Neural cell (in vitro differentiated cells): ENCODE measurements at regions not wholly inside any gene's neighbourhood (a gene's known extent, or its start where the extent isn't known, plus 50 kb on each side); places are given as distances from the start of the nearest gene placed in this dataset.

Experiments used
- H2AFZ ChIP-seq: fragments of 200-600, 300-800 bp; sonication (generic), shearing (Covaris generic); 2 replicates; pipeline ENCODE4 v1.6.0; 2014; ENCODE audit warnings: low read depth, mild to moderate bottlenecking, antibody characterized with exemption, low read length, moderate library complexity
- H3F3A ChIP-seq: fragments of 200-600 bp; shearing (Covaris generic); 2 replicates; pipeline ENCODE4 v1.6.1; 2016; ENCODE audit warnings: mild to moderate bottlenecking, moderate library complexity, mixed read lengths, antibody characterized with exemption, low read length; ENCODE audit not compliant: insufficient read depth, poor library complexity, severe bottlenecking
- H3K27ac ChIP-seq: fragments of 200-600, 300-800 bp; sonication (generic), shearing (Covaris generic); 2 replicates; pipeline ENCODE4 v1.5.1; 2014; ENCODE audit warnings: mild to moderate bottlenecking, low read length, moderate library complexity
- H3K27me3 ChIP-seq: fragments of 300-800, 200-600 bp; sonication (generic), shearing (Covaris generic); 2 replicates; pipeline ENCODE4 v1.6.0; 2014; ENCODE audit warnings: mild to moderate bottlenecking, low read depth, low read length, moderate library complexity; ENCODE audit not compliant: insufficient read depth
- H3K36me3 ChIP-seq: fragments of 300-800, 200-600 bp; sonication (generic), shearing (Covaris generic); 2 replicates; pipeline ENCODE4 v1.5.1; 2014; ENCODE audit warnings: mild to moderate bottlenecking, antibody characterized with exemption, low read length, moderate library complexity; ENCODE audit not compliant: insufficient read depth
- H3K4me2 ChIP-seq: fragments of 300-800, 200-600 bp; sonication (generic), shearing (Covaris generic); 2 replicates; pipeline ENCODE4 v1.6.0; 2014; ENCODE audit warnings: mild to moderate bottlenecking, low read length
- H3K4me3 ChIP-seq: fragments of 300-800, 200-600 bp; sonication (generic), shearing (Covaris generic); 2 replicates; pipeline ENCODE4 v1.5.1; 2014; ENCODE audit warnings: mild to moderate bottlenecking, low read length, moderate library complexity
- H3K79me2 ChIP-seq: fragments of 200-600 bp; shearing (Covaris generic); replicated peaks from 2 replicates; pipeline ENCODE4 v1.6.0; 2014; ENCODE audit warnings: mild to moderate bottlenecking, low read length, moderate library complexity; ENCODE audit not compliant: insufficient read depth
- H3K9ac ChIP-seq: fragments of 300-800, 200-600 bp; sonication (generic), shearing (Covaris generic); 2 replicates; pipeline ENCODE4 v1.6.1; 2016; ENCODE audit warnings: mild to moderate bottlenecking, low read length, mixed read lengths
- H3K9me2 ChIP-seq: fragments of 200-600 bp; shearing (Covaris generic); 2 replicates; pipeline ENCODE4 v1.6.1; 2016; ENCODE audit warnings: mild to moderate bottlenecking, low read length, mixed read lengths; ENCODE audit not compliant: insufficient read depth
- H3K9me3 ChIP-seq: fragments of 200-600, 300-800 bp; sonication (generic), shearing (Covaris generic); 2 replicates; pipeline ENCODE4 v1.6.1; 2016; ENCODE audit warnings: mild to moderate bottlenecking, mixed run types, low read length, moderate library complexity, mixed read lengths
- H4K20me1 ChIP-seq: fragments of 200-600 bp; shearing (Covaris generic); 2 replicates; pipeline ENCODE4 v1.6.1; 2016; ENCODE audit warnings: mild to moderate bottlenecking, mixed run types; ENCODE audit not compliant: insufficient read depth
- EP300 ChIP-seq: fragments of 450-650 bp; conservative IDR thresholded peaks from 2 replicates; pipeline ENCODE4 v1.6.1; 2014; ENCODE audit warnings: antibody characterized with exemption, mild to moderate bottlenecking, moderate library complexity; ENCODE audit not compliant: poor library complexity, severe bottlenecking
- EZH2 ChIP-seq: fragments of 200-600, 300-800 bp; shearing (Covaris generic), sonication (generic); IDR thresholded peaks from 2 replicates; pipeline ENCODE4 v1.6.1; 2014; ENCODE audit warnings: antibody characterized with exemption, low read length, borderline replicate concordance, mild to moderate bottlenecking; ENCODE audit not compliant: insufficient read depth, poor library complexity, severe bottlenecking
- MXI1 ChIP-seq: fragments of 450-650 bp; conservative IDR thresholded peaks from 2 replicates; pipeline ENCODE4 v1.6.1; 2014; ENCODE audit warnings: antibody characterized with exemption, mild to moderate bottlenecking; ENCODE audit not compliant: poor library complexity, severe bottlenecking
- POLR2AphosphoS5 ChIP-seq: IDR thresholded peaks from 2 replicates; pipeline ENCODE4 v1.6.1; 2012
- RAD21 ChIP-seq: fragments of 450-650 bp; conservative IDR thresholded peaks from 2 replicates; pipeline ENCODE4 v1.6.1; 2014; ENCODE audit warnings: antibody characterized with exemption, mild to moderate bottlenecking, moderate library complexity
- SMC3 ChIP-seq: fragments of 450-650 bp; conservative IDR thresholded peaks from 2 replicates; pipeline ENCODE4 v1.6.1; 2014; ENCODE audit warnings: antibody characterized with exemption, mild to moderate bottlenecking, moderate library complexity; ENCODE audit not compliant: poor library complexity
- TAF1 ChIP-seq: IDR thresholded peaks from 2 replicates; pipeline ENCODE4 v1.6.1; 2012; ENCODE audit warnings: low read depth
- TF ChIP-seq, protein P1 (sequence below): IDR thresholded peaks from 2 replicates; pipeline ENCODE4 v1.6.1; 2012; ENCODE audit warnings: borderline replicate concordance
- TF ChIP-seq, protein P2 (sequence below): fragments of 450-650 bp; IDR thresholded peaks from 2 replicates; pipeline ENCODE4 v1.5.1; 2014; ENCODE audit warnings: antibody characterized with exemption, mild to moderate bottlenecking, moderate library complexity; ENCODE audit not compliant: poor library complexity, severe bottlenecking

- Histone ChIP-seq H3K9me2 (no peaks in the 10 kb centered on the region), H3K27ac (no peak overlapping the region), H3F3A (no peaks in the 10 kb centered on the region), H3K27me3 (no peaks in the 10 kb centered on the region), H3K79me2 (no peaks in the 10 kb centered on the region), H3K9ac (no peak overlapping the region), H3K36me3 (no peaks in the 10 kb centered on the region), H4K20me1 (no peaks in the 10 kb centered on the region), H3K9me3 (no peaks in the 10 kb centered on the region), H2AFZ (no peak overlapping the region), H3K4me3 (no peak overlapping the region), H3K4me2 (no peak overlapping the region)
- no peak for TF ChIP-seq SMC3
These were observed 133.1 kb upstream of the FBXO11 start for GRCh38 chr2:48039209-48039990.

DNA sequence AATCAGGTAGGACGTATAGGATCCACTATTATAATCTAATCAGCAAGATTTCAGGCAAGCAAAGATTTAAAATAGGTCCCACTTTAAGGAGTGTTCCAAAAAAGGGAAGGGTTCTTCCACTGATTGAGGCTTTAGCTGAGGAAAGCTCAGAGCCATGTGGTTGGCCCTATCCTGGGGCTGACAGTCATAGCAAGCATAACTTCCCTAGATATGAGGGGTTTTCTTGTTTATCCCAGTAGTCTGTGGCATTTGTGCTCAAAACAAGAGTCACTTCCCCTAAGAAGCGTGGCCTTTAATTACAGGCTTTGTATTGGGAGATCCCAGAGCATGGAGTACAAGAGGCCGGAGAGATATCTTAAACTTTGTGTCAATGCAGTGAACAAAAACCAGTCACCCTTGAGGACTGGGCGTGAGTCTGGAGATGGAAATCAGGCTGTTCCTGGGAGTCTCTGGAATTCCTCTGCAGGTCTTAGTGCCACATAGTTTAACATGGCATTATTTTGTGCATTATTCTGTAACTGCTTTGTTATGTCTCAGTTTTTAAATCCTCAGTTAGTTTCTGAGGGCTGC is 136.9 kb upstream of the FBXO11 start:
- TF ChIP-seq MXI1 (no peak), SMC3 (no peak), TAF1 (no peak), EP300 (no peak), RAD21 (no peak), POLR2AphosphoS5 (no peak), EZH2 (no peak)
- TF ChIP-seq, protein P1, sequence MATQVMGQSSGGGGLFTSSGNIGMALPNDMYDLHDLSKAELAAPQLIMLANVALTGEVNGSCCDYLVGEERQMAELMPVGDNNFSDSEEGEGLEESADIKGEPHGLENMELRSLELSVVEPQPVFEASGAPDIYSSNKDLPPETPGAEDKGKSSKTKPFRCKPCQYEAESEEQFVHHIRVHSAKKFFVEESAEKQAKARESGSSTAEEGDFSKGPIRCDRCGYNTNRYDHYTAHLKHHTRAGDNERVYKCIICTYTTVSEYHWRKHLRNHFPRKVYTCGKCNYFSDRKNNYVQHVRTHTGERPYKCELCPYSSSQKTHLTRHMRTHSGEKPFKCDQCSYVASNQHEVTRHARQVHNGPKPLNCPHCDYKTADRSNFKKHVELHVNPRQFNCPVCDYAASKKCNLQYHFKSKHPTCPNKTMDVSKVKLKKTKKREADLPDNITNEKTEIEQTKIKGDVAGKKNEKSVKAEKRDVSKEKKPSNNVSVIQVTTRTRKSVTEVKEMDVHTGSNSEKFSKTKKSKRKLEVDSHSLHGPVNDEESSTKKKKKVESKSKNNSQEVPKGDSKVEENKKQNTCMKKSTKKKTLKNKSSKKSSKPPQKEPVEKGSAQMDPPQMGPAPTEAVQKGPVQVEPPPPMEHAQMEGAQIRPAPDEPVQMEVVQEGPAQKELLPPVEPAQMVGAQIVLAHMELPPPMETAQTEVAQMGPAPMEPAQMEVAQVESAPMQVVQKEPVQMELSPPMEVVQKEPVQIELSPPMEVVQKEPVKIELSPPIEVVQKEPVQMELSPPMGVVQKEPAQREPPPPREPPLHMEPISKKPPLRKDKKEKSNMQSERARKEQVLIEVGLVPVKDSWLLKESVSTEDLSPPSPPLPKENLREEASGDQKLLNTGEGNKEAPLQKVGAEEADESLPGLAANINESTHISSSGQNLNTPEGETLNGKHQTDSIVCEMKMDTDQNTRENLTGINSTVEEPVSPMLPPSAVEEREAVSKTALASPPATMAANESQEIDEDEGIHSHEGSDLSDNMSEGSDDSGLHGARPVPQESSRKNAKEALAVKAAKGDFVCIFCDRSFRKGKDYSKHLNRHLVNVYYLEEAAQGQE, result no peak
- TF ChIP-seq, protein P2, sequence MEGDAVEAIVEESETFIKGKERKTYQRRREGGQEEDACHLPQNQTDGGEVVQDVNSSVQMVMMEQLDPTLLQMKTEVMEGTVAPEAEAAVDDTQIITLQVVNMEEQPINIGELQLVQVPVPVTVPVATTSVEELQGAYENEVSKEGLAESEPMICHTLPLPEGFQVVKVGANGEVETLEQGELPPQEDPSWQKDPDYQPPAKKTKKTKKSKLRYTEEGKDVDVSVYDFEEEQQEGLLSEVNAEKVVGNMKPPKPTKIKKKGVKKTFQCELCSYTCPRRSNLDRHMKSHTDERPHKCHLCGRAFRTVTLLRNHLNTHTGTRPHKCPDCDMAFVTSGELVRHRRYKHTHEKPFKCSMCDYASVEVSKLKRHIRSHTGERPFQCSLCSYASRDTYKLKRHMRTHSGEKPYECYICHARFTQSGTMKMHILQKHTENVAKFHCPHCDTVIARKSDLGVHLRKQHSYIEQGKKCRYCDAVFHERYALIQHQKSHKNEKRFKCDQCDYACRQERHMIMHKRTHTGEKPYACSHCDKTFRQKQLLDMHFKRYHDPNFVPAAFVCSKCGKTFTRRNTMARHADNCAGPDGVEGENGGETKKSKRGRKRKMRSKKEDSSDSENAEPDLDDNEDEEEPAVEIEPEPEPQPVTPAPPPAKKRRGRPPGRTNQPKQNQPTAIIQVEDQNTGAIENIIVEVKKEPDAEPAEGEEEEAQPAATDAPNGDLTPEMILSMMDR, result no peak
- Histone ChIP-seq H3K9ac (no peak overlapping the region), H3K4me2 (no peak overlapping the region), H4K20me1 (no peaks in the 10 kb centered on the region), H3K9me2 (no peaks in the 10 kb centered on the region), H3K27ac (no peak overlapping the region), H3K79me2 (no peaks in the 10 kb centered on the region), H3K4me3 (no peak overlapping the region), H2AFZ (no peak overlapping the region), H3K27me3 (no peaks in the 10 kb centered on the region), H3F3A (no peaks in the 10 kb centered on the region), H3K36me3 (no peaks in the 10 kb centered on the region), H3K9me3 (no peaks in the 10 kb centered on the region)
